Calu3 (cell line): ENCODE measurements at regions not wholly inside any gene's neighbourhood (a gene's known extent, or its start where the extent isn't known, plus 50 kb on each side); places are given as distances from the start of the nearest gene placed in this dataset.

Experiments
- BruUV-seq: library from RNA; stranded (reverse); fragments of 400-500 nt; replicated peaks from 2 replicates; lab custom pipeline; 2021; lab: Mats Ljungman, UMichigan
- CTCF ChIA-PET: fragments of 300-600 bp; sonication (Branson Sonifier 250); formaldehyde crosslinking; loops from one replicate; lab custom pipeline; 2022; ENCODE audit warnings: antibody characterized with exemption; lab: Charles Lee
- DNase-seq: peaks from one replicate; pipeline ENCODE4 v3.0.0; 2022
- H3K27ac Mint-ChIP-seq: one replicate; pipeline ENCODE4 v1.8.0; 2022; ENCODE audit warnings: mixed read lengths; ENCODE audit not compliant: unreplicated experiment
- H3K27me3 Mint-ChIP-seq: one replicate; pipeline ENCODE4 v1.8.0; 2022; ENCODE audit warnings: mixed read lengths; ENCODE audit not compliant: unreplicated experiment
- H3K36me3 Mint-ChIP-seq: one replicate; pipeline ENCODE4 v1.8.0; 2022; ENCODE audit warnings: mild to moderate bottlenecking, moderate library complexity, mixed read lengths; ENCODE audit not compliant: insufficient read depth, unreplicated experiment
- H3K4me1 Mint-ChIP-seq: one replicate; pipeline ENCODE4 v1.8.0; 2022; ENCODE audit warnings: mild to moderate bottlenecking, low read depth, mixed read lengths; ENCODE audit not compliant: unreplicated experiment
- H3K4me3 Mint-ChIP-seq: one replicate; pipeline ENCODE4 v1.8.0; 2022; ENCODE audit warnings: mild to moderate bottlenecking, low read depth, moderate library complexity, mixed read lengths; ENCODE audit not compliant: unreplicated experiment
- H3K9me3 Mint-ChIP-seq: one replicate; pipeline ENCODE4 v1.8.0; 2022; ENCODE audit warnings: low read depth, mixed read lengths; ENCODE audit not compliant: unreplicated experiment
- CTCF ChIP-seq: fragments of 200-600 bp; IDR thresholded peaks from one replicate; pipeline ENCODE4 v1.8.0; 2022; ENCODE audit warnings: antibody characterized with exemption; ENCODE audit not compliant: unreplicated experiment
- intact Hi-C: fragments of 100-400 bp; cut with micrococcal nuclease; formaldehyde crosslinking; loops from one replicate; pipeline ENCODE4 v1.10.0; 2022; ENCODE audit not compliant: unreplicated experiment

- CTCF ChIA-PET = no interaction called here
Measured at GRCh38 chr6:85388531-85388930, 61.4 kb upstream of the NT5E start.

DNA sequence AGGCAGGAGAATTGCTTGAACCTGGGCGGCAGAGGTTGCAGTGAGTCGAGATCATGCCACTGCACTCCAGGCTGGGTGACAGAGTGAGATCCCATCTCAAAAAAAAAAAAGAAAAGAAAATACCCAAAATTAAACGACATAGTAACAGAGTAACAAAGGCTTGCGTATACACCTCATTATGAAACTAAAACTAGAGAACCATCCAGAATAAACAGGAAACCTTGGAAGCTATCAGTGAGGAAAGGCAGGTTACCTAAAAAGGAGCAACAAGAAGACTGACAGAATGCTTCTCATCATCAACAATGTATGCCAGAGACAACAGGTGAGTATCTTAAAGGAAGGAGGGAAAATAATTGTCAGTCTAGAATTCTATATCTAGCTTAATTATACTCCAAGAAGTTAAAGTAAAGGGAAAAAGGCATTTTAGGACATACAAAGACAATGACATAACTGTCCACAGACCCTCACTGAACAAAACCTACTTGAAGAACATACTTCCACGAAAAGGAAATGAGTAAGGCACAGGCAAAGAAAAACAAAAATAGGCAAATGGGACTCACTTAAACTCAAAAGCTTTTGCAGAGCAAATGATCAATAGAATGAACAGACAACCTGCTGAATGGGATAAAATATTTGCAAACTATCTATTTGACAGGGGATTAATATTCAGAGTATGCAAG is 64.1 kb upstream of the NT5E start:
- H3K27me3 Mint-ChIP-seq = no peaks in the 10 kb centered on the region
- DNase-seq = no peak
- no TSS peak for BruUV-seq
- CTCF ChIA-PET = no interaction called here
- intact Hi-C loops = no loop called here
- H3K36me3 Mint-ChIP-seq = peaks cover 5% of the 10 kb centered on the region
- no peak for TF ChIP-seq CTCF
- H3K4me1 Mint-ChIP-seq = peaks cover 20% of the 10 kb centered on the region
- H3K4me3 Mint-ChIP-seq = no peak overlapping the region
- H3K9me3 Mint-ChIP-seq = peaks cover 2% of the 10 kb centered on the region
- H3K27ac Mint-ChIP-seq = no peak overlapping the region

More at GRCh38 chr6:85388531-85388930, 61.4 kb upstream of the NT5E start:
- Mint-ChIP-seq H3K4me3 (no peak overlapping the region), H3K27me3 (no peaks in the 10 kb centered on the region), H3K27ac (no peak overlapping the region), H3K36me3 (peaks cover 5% of the 10 kb centered on the region), H3K4me1 (peaks cover 31% of the 10 kb centered on the region), H3K9me3 (peaks cover 5% of the 10 kb centered on the region)
- no peak for TF ChIP-seq CTCF
- BruUV-seq = no TSS peak
- DNase-seq = no peak
- intact Hi-C loops = no loop called here

DNA sequence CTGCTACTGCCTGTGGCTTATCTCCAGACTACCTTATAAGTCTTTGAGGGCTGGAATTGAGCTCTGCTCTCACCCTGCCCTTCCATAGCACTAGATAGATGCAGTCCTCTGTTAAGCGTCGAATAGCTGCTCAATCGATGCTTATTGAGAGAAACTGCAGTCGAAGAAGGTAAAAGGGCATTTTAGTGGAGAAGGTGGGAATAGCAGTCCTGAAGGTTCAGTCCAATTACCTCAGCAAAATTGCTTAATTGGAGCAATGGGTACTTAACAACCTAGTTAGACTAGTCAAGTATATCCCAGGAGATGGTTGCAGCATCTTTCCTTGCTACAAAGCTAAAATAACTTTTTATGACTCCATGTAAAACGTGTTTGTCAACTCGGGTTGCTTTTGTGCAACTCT is 66.8 kb upstream of the NT5E start:
- no peaks in the 10 kb centered on the region for H3K27me3 Mint-ChIP-seq
- no TSS peak for BruUV-seq

GRCh38 chr6:85382541-85382940 is 67.3 kb upstream of the NT5E start:
- no peaks in the 10 kb centered on the region for H3K36me3 Mint-ChIP-seq
- BruUV-seq = no TSS peak
- peaks cover 6% of the 10 kb centered on the region for H3K9me3 Mint-ChIP-seq
- CTCF ChIA-PET = interaction anchor here (0.6 kb wide), 1 partner anchor 11 kb away, joined by 3 read pairs; no protein-coding TSS in a partner anchor
- no peak for DNase-seq
- H3K4me1 Mint-ChIP-seq = no peaks in the 10 kb centered on the region
- intact Hi-C loops = no loop called here
- no peak overlapping the region for H3K4me3 Mint-ChIP-seq
- H3K27ac Mint-ChIP-seq = no peak overlapping the region
- H3K27me3 Mint-ChIP-seq = no peaks in the 10 kb centered on the region
- no peak for TF ChIP-seq CTCF

More for the DNA sequence above, 66.8 kb upstream of the NT5E start:
- Mint-ChIP-seq H3K27ac (no peak overlapping the region), H3K9me3 (peaks cover 6% of the 10 kb centered on the region), H3K36me3 (no peaks in the 10 kb centered on the region), H3K4me3 (no peak overlapping the region), H3K4me1 (no peaks in the 10 kb centered on the region)
- intact Hi-C loops = no loop called here
- CTCF ChIA-PET = interaction anchor here (0.6 kb wide), 1 partner anchor 12 kb away, joined by 3 read pairs; no protein-coding TSS in a partner anchor
- TF ChIP-seq CTCF = no peak
- DNase-seq = no peak
